ENCODE measurements at regions not wholly inside any gene's neighbourhood (a gene's known extent, or its start where the extent isn't known, plus 50 kb on each side); places are given as distances from the start of the nearest gene placed in this dataset.

DNA sequence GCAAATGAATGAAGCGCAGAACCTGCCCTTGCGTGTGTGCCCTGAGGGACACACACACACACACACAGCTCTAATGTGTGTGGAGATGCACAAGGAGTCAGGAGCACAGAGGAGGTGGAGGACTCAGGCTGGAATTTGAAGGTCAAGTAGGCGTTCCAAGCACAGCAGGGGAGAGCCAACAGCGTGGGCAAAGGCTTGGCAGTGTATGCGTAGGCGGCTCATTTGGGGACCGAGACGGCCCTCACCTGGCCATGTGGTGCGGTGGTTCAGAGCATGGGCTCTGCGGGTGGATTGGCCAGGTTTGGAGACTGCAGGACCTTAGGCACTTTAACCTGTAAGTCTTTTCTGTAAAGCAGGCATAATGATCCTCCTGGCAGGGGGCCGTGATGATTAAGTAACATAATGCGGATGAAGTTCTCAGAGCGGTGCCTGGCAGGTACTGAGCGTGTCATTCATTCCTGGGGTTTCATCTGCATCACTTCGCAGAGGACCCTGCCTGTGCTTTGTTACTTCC lies 69.5 kb upstream of the SLC24A4 start:
- ChIA-PET CTCF (no interaction called here), POLR2A (interaction anchor here (0.6 kb wide), 1 partner anchor 815 kb away, joined by 4 read pairs; no protein-coding TSS in a partner anchor)
- Mint-ChIP-seq H3K4me3 (no peak overlapping the region), H3K36me3 (no peaks in the 10 kb centered on the region), H3K27me3 (peaks cover 44% of the 10 kb centered on the region), H3K9me3 (no peaks in the 10 kb centered on the region), H3K4me1 (ENCODE audit: low read depth) (peaks cover 4% of the 10 kb centered on the region), H3K27ac (no peak overlapping the region)
- DNase-seq = no peak
- intact Hi-C loops (cut with micrococcal nuclease) = no loop called here

- Mint-ChIP-seq H3K27ac (no peak overlapping the region), H3K27me3 (peaks cover 42% of the 10 kb centered on the region), H3K4me3 (no peak overlapping the region), H3K4me1 (ENCODE audit: low read depth) (peaks cover 4% of the 10 kb centered on the region), H3K36me3 (no peaks in the 10 kb centered on the region), H3K9me3 (no peaks in the 10 kb centered on the region)
- no peak for DNase-seq
- intact Hi-C loops (cut with micrococcal nuclease) = no loop called here
- ChIA-PET POLR2A (no interaction called here), CTCF (no interaction called here)
Measured at GRCh38 chr14:92254786-92255185, 68.2 kb upstream of the SLC24A4 start.

GRCh38 chr14:92258934-92259333 lies 64.0 kb upstream of the SLC24A4 start:
- Mint-ChIP-seq H3K4me1 (ENCODE audit: low read depth) (peaks cover 4% of the 10 kb centered on the region), H3K27me3 (peaks cover 28% of the 10 kb centered on the region), H3K36me3 (no peaks in the 10 kb centered on the region), H3K27ac (no peak overlapping the region), H3K9me3 (no peaks in the 10 kb centered on the region), H3K4me3 (no peak overlapping the region)
- ChIA-PET CTCF (no interaction called here), POLR2A (interaction anchor here (1.3 kb wide), 1 partner anchor 12 kb away, joined by 3 read pairs; no protein-coding TSS in a partner anchor)
- DNase-seq = no peak
- intact Hi-C loops (cut with micrococcal nuclease) = no loop called here

DNA sequence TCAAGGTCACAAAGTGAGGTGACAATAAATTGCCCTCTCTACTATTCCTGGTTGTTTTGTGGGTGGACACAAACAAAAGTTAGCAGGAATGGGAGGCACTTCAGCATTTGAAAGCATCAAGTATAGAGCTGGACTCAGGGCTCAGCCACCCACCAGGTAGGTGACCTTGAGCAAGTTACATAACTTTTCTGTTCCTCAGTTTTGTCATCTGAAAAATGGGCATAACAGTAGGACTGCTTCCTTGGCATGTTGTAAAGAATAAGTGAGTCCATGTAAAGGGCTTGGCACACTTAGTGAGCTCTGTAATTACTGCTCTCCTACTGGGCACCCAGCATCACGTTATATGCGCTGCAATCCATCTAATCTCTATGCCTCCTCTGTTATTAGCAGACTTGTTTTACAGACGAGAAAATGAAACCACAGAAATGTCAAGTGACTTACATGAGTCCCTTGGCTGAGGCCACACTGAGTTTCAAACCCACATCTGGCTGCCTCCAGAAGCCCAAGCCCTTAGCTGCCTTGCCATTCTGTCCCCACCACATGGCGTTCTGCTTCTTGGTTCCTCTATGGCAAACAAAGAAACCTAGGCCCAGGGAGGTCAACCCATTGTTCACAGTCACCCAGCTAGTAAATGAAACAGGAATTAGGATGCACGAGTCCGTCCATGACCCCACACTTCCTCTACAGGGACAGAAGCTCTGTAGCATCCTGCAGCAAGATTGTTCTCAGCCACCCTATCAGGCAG lies 63.2 kb upstream of the SLC24A4 start:
- intact Hi-C loops (cut with micrococcal nuclease) = no loop called here

DNA sequence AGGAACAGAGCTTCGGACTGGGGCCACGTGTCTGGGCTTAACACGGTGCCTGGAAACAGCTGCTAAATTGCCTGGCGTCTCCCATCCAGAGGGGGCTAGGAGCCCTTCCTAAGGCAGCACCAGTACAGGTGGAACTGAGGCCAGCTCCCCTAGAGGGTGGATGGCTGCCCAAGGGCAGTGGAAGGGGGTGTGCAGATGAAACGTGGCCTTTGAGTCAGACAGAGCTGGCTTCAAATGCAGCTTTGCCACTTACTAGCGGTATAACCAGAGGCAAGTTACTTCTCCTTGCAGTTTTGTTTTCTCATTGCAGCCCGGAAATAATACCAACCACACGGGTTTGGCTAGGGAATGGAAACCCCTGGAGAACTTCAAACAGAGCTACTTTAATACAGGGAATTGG lies 59.3 kb upstream of the SLC24A4 start:
- ChIA-PET CTCF (no interaction called here), POLR2A (no interaction called here)
- H3K36me3 Mint-ChIP-seq = no peaks in the 10 kb centered on the region
- H3K4me3 Mint-ChIP-seq = no peak overlapping the region
- no peaks in the 10 kb centered on the region for H3K9me3 Mint-ChIP-seq
- no peaks in the 10 kb centered on the region for H3K4me1 Mint-ChIP-seq (ENCODE audit: low read depth)
- intact Hi-C loops (cut with micrococcal nuclease) = no loop called here
- DNase-seq = no peak
- H3K27ac Mint-ChIP-seq = no peak overlapping the region
- H3K27me3 Mint-ChIP-seq = peaks cover 2% of the 10 kb centered on the region

More for the DNA sequence above, 63.2 kb upstream of the SLC24A4 start:
- DNase-seq = no peak
- Mint-ChIP-seq H3K4me1 (ENCODE audit: low read depth) (peaks cover 3% of the 10 kb centered on the region), H3K9me3 (no peaks in the 10 kb centered on the region), H3K36me3 (no peaks in the 10 kb centered on the region), H3K4me3 (no peak overlapping the region), H3K27me3 (peaks cover 21% of the 10 kb centered on the region), H3K27ac (no peak overlapping the region)
- POLR2A ChIA-PET = interaction anchor here (1.3 kb wide), 1 partner anchor 11 kb away, joined by 3 read pairs; no protein-coding TSS in a partner anchor
- CTCF ChIA-PET = no interaction called here

GRCh38 chr14:92264195-92264594 lies 58.8 kb upstream of the SLC24A4 start:
- H3K27me3 Mint-ChIP-seq = peaks cover 2% of the 10 kb centered on the region
- ChIA-PET POLR2A (no interaction called here), CTCF (no interaction called here)
- DNase-seq = no peak
- no peaks in the 10 kb centered on the region for H3K36me3 Mint-ChIP-seq
- intact Hi-C loops (cut with micrococcal nuclease) = no loop called here
- no peaks in the 10 kb centered on the region for H3K4me1 Mint-ChIP-seq (ENCODE audit: low read depth)
- H3K9me3 Mint-ChIP-seq = no peaks in the 10 kb centered on the region
- H3K4me3 Mint-ChIP-seq = no peak overlapping the region
- H3K27ac Mint-ChIP-seq = no peak overlapping the region

DNA sequence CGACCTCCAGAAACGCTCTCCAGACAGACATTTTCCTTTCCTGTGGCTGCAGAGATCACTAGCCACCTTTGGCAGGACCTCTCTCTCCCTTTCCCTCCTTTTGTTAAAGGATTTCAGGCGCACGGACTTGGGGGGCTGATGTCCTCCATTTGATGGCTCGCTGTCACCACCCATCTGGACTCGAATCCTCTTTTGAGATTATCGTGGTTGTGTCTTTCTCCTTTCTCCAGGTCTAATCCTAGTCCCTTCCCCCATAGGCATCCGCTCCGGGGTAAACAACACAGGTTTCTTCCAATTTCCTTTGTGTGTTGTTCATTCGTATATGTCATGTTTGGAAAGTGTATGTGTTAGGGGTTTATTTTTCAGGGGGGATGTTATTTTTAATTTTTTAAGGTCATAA lies 56.7 kb upstream of the SLC24A4 start:
- intact Hi-C loops (cut with micrococcal nuclease) = no loop called here
- ChIA-PET CTCF (no interaction called here), POLR2A (no interaction called here)
- H3K9me3 Mint-ChIP-seq = no peaks in the 10 kb centered on the region
- H3K4me1 Mint-ChIP-seq (ENCODE audit: low read depth) = no peaks in the 10 kb centered on the region
- no peak for DNase-seq
- no peaks in the 10 kb centered on the region for H3K27me3 Mint-ChIP-seq
- no peaks in the 10 kb centered on the region for H3K36me3 Mint-ChIP-seq
- no peak overlapping the region for H3K27ac Mint-ChIP-seq
- no peak overlapping the region for H3K4me3 Mint-ChIP-seq

Measured in activated CD4-positive, alpha-beta memory T cell treated with anti-CD3 and anti-CD28 coated beads for 36 hours (primary cell).